Renal cortex interstitium (tissue), 11 donors: ENCODE measurements at regions not wholly inside any gene's neighbourhood (a gene's known extent, or its start where the extent isn't known, plus 50 kb on each side); places are given as distances from the start of the nearest gene placed in this dataset.
"Not testable (repeated sequence)": the region's sequence is repeated elsewhere in the genome, so short reads cannot be mapped to it uniquely, and the experiment has no call there.

Experiments
- DNase-seq, 11 donors: peaks; one replicate each; pipeline ENCODE4 v3.0.0-alpha.2; 2013; ENCODE audit warnings: low read depth in 9 of 11, low spot score in 4 of 11; ENCODE audit errors: extremely low read depth in 1 of 11

DNA sequence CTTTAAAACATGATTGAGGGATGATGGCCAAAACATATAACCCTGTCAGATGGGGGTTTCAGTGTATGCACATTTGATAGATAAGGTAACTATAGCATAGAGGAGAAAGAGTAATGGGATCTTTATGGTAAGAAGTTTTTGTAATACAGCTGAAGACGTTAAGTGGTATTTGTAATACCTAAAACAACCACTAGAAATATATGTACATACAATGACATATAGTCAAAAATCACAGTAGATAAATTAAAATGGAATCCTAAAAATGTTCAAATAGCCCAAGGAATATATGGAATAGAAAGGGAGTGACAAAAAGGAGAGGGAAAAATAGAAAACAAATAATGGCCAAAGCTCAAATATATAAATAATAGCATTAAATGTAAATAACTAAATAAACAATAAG is 371.3 kb upstream of the FSTL5 start:
- no peak for DNase-seq

DNA sequence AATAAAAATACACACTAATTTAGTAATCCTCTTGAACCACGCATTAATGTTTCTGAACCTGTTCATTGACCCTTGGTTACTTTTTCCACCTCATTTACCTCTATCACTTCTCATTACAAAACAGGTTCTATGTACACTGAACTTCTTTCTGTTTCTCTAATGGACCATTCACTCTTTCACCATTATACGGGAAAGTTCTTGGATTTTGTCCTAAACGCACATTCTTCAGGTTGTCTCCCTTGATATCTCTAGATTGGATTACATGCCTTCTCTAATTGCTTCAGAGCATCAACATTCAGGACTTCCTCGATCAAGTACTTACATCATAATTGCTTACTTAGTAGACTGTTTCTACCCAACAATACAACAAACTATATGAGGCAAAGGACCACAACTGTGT is 359.4 kb upstream of the FSTL5 start:
- DNase-seq = no peak

DNA sequence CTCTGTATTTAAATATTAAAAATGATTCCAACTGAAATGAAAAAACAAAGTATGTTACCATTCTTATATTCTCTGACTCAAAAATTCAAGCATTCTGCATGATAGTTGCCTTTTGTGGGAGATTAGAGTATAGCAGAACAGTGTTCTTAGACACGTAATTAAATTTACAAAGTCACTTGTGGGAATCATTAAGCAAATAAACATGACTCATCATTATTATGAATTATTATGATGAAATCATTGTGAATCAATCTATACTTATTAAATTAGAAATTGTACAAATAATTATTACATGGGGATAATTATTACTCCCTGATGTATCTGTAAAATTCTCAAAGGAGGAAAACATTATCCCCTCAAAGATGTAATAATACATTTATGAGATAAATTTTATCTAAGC is 358.9 kb upstream of the FSTL5 start:
- no peak for DNase-seq

DNA sequence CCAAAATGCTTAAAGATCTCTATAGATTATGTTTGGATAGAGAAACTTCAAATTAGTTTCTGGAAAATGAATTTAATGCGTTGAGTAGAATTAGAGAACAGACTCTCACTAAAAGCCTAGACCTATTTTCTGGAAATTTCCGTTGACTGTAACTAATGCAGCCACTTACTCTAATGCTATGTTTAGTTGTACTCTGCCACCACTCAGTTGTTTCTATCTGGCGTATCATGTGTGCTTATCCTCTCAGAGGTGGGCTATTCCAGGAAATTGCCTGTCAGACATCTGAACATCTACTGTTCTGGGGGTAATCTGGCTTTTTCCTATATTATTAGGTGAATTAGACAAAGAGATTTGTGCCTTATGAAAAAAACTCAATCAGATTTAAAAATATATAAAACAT is 347.1 kb upstream of the FSTL5 start:
- no peak for DNase-seq

DNA sequence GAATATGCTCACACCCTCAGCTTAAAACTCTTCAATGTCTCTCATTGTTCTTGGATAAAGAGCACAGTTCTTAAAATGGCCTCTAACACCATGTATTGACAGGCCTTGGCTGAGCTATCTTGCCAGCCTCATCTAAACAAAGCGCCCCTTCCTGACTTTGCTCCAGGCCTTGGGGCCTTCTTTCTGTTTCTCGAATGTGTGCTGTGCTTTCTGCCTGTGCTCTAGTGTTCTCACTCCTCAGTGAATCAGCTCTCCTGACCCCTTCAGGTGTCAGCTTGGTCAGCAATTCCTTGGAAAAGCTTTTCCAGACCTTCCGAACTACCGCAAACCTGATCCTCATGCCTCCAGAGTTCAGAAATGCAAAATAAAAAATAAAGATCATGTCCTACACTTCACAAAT is 346.3 kb upstream of the FSTL5 start:
- no peak for DNase-seq

DNA sequence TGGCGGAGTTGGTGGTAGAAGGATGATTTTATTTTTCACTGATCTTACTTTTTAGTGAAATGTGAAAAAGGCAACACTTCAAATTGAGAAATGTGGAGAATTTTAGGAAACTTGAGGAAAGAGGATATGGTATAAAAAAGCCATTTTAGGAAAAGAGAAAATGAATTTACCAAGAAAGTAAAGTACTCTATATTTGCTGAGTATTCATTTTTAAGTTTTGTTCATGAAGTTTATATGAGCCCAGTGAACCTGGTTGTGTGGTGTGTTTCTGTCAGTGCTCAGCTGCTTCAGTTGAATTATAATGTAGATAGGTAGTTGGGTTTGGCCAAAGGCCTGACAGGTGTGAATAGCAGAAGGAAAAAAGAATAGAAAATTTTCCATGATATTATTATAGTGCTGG is 345.5 kb upstream of the FSTL5 start:
- DNase-seq = no peak

DNA sequence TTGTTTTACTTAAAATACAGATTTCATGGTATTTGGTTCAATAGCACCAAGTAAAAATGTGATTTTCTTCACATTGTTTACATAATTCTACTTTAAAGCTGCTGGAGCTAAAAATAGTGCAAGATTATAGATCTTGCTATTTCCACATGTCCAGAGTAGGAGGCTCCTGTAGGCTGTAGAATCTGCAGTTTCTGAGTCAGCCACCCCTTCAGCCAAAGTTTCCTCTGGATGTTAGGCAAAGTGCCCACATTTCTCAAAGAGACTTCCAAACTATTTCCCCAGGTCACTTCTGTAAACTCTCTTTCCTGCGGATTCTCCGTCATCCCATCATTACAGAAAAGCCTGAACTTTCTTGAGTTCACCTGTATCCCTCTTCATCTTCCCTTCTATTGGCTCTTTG is 342.5 kb upstream of the FSTL5 start:
- DNase-seq = no peak

DNA sequence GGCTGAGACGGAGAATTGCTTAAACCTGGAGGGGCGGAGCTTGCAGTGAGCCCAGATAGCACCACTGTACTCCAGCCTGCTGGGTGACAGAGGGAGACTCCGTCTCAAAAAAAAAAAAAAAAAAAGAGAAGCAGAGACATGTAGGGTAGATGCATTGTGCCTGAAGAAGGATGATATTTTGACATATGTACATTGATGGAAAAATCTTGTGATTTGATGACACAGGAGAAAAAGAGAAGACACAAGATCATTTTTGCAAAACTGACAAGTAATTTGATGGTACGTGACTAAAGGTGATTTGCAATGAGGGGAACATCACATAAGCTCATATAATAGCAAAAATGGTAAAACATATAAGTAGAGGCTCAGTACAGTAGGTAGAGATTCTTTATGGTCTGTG is 340.1 kb upstream of the FSTL5 start:
- DNase-seq = no peak

DNA sequence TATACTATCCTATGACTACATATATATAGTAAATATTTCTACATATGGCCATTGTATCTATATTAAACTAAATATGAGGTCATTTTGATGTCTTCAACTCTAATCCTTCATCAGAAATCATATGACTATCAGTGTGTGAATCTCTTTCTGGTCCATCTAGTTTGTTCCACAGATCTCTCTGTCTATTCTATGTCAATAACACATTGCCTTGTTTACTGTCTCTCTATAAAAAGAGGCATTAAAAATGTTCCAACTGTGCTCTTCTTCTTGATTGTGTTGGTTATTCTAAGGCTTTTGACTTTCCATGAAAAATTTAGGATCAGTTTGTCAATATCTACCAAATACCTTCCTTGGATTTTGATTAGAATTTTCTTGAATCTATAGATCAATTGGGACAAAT is 338.3 kb upstream of the FSTL5 start:
- no peak for DNase-seq

DNA sequence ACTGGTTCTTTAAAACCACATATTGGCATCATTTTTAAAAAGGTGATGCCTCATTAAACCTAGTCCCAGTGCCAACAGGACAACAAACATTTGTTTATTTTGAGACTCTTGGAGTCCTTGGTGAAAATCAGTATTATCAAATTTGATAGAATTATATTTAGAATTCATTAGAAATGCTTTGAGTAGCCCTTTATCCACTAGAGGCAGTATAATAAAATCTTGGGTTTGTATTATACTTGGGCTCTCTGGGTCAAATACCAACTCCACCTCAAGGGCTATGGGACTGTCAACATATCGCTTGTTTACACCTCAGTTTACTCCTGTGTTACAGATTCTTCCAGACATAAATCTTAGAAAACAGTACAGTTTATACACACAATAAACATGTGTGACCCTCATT is 335.7 kb upstream of the FSTL5 start:
- DNase-seq = no peak

DNA sequence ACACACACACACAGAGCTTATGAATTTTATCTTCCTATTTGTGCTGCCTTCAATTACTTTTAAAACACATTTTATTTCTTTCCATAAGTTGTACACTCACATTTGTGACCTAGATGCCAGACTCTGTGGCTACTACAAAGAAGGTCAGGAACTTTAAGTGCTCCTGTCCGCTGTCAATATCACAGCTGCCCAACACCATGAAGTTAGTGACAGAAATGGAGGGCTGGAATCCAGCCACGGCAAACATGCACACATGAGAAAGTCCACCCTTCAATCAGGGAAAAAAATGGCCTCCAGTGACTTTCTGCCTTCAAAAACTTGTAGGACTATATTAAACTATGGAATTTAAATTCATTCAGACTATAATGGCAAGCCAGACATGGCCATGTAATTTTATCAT is 334.4 kb upstream of the FSTL5 start:
- DNase-seq = peak in 1 of 11 donors; percentile 5

DNA sequence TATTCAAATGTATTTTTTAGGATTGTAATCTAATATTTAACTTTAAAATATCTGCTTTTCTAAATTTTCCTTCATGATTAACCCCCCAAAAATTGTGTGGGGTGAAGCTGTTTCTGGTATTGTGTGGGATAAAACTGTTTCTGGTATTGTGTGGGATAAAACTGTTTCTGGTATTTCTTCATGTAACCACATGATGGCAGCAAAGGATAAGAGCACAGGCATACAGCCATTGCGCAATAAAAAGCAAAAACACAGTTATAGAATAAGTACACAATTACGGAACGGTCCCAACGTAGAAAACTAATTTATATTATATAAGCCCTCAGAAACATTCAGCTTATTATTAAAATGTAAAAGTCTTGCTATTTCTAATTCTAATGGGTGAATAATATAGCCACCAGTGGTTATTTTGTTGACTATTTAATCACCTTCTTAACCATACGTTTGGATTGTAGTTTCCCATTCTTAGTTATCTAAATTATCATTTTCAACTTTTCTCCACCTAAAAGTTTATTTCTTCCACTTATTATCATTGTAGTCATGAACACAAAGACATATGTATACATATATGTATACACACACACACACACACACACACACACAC is 333.9 kb upstream of the FSTL5 start:
- DNase-seq = peak in 10 of 11 donors; percentile 4 to 28 (median 21)

DNA sequence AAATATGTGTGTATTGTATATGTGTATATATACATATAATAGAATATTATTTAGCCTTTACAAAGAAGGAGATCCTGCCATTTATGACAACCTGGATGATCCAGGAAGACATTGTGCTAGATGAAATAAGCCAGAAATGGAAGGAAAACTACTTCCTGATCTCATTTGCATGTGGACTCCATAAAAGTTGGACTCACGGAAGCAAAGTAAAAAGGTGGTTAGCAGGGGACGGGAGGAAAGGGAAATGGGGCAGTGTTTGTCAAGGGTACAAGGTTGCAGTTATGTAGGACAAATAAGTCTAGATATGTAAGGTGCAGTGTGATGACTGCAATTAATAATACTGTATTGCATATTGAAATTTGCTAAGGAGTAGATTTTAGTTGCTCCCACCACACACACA is 331.1 kb upstream of the FSTL5 start:
- DNase-seq = no peak

DNA sequence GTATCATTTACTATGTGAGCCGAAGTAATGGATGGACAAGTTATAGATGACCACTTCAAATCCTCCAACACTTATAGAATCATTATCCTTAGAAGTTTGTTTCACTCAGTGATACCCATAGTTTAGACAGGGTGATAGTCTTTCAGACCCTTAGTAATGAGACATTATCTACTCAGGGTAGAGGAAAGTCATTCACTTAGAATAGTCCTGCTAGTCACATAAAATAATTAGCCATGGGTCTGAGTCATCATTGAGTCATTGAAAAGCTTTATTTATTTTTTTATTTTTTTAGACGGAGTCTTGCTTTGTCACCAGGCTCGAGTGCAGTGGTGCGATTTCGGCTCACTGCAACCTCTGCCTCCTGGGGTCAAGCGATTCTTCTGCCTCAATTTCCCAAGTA is 321.7 kb upstream of the FSTL5 start:
- no peak for DNase-seq

DNA sequence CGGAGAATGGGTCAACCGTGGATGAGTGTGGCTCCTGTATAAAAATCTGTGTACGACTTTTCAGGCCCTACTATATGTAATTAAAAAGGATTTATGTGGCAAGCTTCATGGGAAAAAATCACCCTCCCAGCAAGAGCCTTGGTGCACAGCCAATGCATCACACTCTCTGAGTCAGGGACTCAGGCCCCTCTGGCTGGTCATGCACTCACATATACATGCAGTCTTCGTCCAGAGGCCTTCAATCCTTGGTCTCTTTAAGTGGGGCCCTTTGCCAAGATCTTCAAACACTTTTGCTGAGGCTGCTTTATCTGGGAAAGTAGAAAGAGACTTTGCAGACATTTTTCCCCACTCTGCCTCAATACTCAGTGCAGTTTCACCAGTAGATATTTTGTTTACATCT is 311.4 kb upstream of the FSTL5 start:
- peak in 2 of 11 donors; percentile 23 to 45 for DNase-seq

DNA sequence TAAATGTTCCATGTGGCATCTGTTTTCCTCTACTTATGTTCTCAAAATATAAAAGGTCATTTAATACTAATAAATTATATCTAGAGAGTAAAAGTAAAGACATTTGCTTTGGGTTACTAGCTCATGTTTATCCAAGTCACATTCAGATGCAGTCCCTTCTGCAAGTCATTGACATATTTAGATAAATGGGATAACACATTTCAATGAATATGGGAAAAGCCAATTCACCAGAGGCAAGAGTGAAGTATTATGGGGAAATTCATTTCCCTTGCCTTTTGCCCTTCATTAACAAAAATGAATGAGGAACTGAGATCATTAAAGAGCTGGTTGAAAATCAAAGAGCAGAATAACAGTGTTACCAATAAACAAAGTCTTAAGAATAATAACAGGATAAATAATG is 306.2 kb upstream of the FSTL5 start:
- DNase-seq = peak in 1 of 11 donors; percentile 14

DNA sequence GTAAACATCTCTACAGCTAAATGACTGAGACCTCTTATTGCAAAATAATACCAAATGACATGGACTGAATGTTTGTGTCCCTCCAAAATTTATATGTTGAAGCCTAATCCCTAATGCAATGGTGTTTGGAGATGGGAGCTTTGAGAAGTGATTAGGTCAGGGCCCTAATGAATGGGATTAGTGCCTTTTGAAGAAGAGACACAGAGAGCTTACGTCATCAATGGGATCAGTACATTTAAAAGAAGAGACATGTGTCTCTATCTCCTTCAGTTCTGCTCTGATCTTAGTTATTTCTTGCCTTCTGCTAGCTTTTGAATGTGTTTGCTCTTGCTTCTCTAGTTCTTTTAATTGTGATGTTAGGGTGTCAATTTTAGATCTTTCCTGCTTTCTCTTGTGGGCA is 301.6 kb upstream of the FSTL5 start:
- DNase-seq = not testable (repeated sequence)

DNA sequence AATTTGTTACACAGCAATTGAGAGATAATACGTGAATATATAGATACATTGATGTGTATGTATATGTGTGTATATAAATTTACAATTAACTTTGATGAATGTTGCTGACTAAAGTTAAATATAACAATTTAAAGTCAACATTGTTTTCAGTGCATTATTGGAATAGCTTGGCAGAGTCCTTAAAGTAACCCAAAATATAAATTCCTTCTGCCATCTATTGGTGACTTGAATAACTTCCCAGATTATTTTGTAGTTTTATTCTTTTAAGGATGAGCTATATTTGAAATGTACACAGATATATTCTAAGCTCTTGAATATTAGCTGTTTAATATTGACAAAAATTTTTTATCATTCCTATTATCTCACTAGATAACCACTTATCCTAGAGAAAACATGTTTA is 298.2 kb upstream of the FSTL5 start:
- no peak for DNase-seq

DNA sequence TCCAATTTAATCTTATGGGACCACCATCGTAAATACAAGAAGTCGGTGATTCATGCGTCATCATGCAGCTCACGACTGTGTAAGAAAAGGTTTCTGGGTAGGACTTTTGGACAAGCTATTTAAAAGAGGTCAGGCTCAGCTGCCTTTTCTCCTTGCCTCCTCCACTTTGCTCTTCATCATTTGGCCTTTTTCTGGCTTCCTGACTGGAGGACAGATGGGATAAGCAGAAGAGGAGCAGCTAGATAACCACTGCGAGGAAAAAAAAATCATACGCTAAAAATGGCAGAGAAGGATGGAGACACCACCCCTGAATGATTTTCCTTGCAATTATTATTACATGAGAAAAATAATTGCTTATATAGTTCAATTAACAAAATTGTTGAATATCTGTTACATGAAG is 294.3 kb upstream of the FSTL5 start:
- DNase-seq = no peak

DNA sequence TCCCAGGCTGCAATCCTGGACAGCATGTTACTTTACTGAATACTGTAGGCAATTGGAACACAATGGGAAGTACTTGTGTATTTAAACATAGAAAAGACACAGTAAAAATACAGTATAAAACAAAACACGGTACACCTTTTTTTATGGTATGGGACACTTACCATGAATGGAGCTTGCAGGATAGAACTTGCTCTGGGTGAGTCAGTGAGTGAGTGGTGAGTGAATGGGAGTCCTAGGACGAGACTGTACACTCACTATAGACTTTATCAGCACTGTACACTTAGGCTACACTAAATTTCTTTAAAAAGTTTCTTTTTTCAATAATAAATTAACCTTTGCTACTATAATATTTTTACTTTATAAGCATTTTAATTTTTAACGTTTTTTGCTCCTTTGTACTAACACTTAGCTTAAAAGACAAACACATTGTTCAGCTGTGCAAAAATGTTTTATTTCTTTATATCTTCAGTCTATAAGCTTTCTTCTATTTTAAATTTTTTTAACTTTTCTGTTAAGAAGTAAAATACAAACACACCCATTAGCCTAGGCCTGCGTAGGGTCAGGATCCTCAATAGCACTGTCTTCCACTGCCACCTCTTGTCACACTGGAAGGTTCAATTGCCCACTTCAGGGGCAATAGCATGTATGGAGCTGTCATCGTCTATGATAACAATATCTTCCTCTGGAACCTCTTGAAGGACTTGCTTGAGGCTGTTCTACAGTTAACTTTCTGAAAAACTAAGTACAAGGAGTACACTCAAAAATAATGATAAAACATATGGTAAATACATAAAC is 293.5 kb upstream of the FSTL5 start:
- DNase-seq = no peak

DNA sequence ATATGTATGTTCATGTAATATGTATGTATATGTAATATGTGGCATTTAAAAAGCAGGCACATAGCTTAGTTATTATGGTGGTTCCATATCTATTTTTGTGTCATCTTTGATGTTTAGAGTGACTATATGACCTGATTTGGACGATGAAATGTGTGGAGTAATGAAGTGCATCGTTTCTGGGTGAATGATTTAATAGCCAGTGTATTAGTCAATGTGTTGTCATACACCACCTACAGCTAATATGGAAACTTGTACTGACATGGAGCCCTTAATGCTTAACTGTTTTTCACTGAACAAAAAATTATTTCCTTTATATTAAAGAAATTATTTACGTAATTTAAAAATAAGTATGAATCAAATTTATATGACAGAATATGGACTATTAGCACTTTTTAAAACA is 292.3 kb upstream of the FSTL5 start:
- DNase-seq = no peak
